OCI-LY1 (cell line): ENCODE measurements at regions not wholly inside any gene's neighbourhood (a gene's known extent, or its start where the extent isn't known, plus 50 kb on each side); places are given as distances from the start of the nearest gene placed in this dataset.
A peak's percentile ranks its signal among the peaks of the same experiment; 100 is the strongest.

Experiments used
- H2AFZ ChIP-seq: fragments of 200-600 bp; sonication (generic), shearing (Covaris generic); 2 replicates; pipeline ENCODE4 v1.6.0; 2014; ENCODE audit warnings: antibody characterized with exemption, mild to moderate bottlenecking, low read length
- H3F3A ChIP-seq: fragments of 200-600 bp; sonication (generic), shearing (Covaris generic); 2 replicates; pipeline ENCODE4 v1.6.0; 2014; ENCODE audit warnings: mild to moderate bottlenecking, antibody characterized with exemption, low read length, moderate library complexity; ENCODE audit not compliant: insufficient read depth
- H3K27ac ChIP-seq: fragments of 200-600 bp; sonication (generic); 2 replicates; pipeline ENCODE4 v1.5.1; 2014; ENCODE audit warnings: low read length, mixed run types, mild to moderate bottlenecking, low read depth; ENCODE audit not compliant: poor library complexity, severe bottlenecking
- H3K27me3 ChIP-seq: fragments of 200-600 bp; sonication (generic); 2 replicates; pipeline ENCODE4 v1.6.0; 2014; ENCODE audit warnings: antibody characterized with exemption, mild to moderate bottlenecking, low read length, moderate library complexity; ENCODE audit not compliant: insufficient read depth
- H3K36me3 ChIP-seq: fragments of 200-600 bp; sonication (generic); 2 replicates; pipeline ENCODE4 v1.6.1; 2014; ENCODE audit warnings: mild to moderate bottlenecking, antibody characterized with exemption, low read length, moderate library complexity, mixed read lengths; ENCODE audit not compliant: insufficient read depth
- H3K4me1 ChIP-seq: fragments of 200-600 bp; sonication (generic); 2 replicates; pipeline ENCODE4 v1.5.1; 2014; ENCODE audit warnings: mild to moderate bottlenecking, low read length, moderate library complexity; ENCODE audit not compliant: insufficient read depth, severe bottlenecking
- H3K4me2 ChIP-seq: fragments of 200-600 bp; sonication (generic), shearing (Covaris generic); 2 replicates; pipeline ENCODE4 v1.6.1; 2014; ENCODE audit warnings: low read length
- H3K4me3 ChIP-seq: fragments of 200-600 bp; sonication (generic); 2 replicates; pipeline ENCODE4 v1.5.1; 2014; ENCODE audit warnings: low read length, low read depth, mild to moderate bottlenecking, mixed read lengths; ENCODE audit not compliant: poor library complexity, severe bottlenecking
- H3K79me2 ChIP-seq: fragments of 200-600 bp; shearing (Covaris generic); 2 replicates; pipeline ENCODE4 v1.6.1; 2016; ENCODE audit warnings: mixed run types, low read length, mixed read lengths; ENCODE audit not compliant: insufficient read depth
- H3K9ac ChIP-seq: fragments of 200-600 bp; sonication (generic), shearing (Covaris generic); 2 replicates; pipeline ENCODE4 v1.6.1; 2014; ENCODE audit warnings: mild to moderate bottlenecking, low read length, mixed read lengths
- H3K9me2 ChIP-seq: fragments of 200-600 bp; sonication (generic), shearing (Covaris generic); 2 replicates; pipeline ENCODE4 v1.6.1; 2014; ENCODE audit warnings: low read depth, mild to moderate bottlenecking, low read length, mixed read lengths
- H3K9me3 ChIP-seq: fragments of 200-600 bp; shearing (Covaris generic); 2 replicates; pipeline ENCODE4 v1.6.1; 2014; ENCODE audit warnings: low read length, mixed read lengths
- H4K20me1 ChIP-seq: fragments of 200-600 bp; sonication (generic), shearing (Covaris generic); 2 replicates; pipeline ENCODE4 v1.6.0; 2016; ENCODE audit warnings: mild to moderate bottlenecking, low read length; ENCODE audit not compliant: insufficient read depth
- EZH2 ChIP-seq: fragments of 200-600 bp; sonication (generic), shearing (Covaris generic); IDR thresholded peaks from 2 replicates; pipeline ENCODE4 v1.8.0; 2017; ENCODE audit warnings: borderline replicate concordance, mixed run types, mild to moderate bottlenecking, antibody characterized with exemption, low read length, moderate library complexity, mixed read lengths
- TF ChIP-seq, protein P1 (sequence below): fragments of 200-600 bp; sonication (generic), shearing (Covaris generic); IDR thresholded peaks from 2 replicates; pipeline ENCODE4 v1.5.1; 2017; ENCODE audit warnings: mild to moderate bottlenecking, antibody characterized with exemption, low read length, moderate library complexity, mixed read lengths

DNA sequence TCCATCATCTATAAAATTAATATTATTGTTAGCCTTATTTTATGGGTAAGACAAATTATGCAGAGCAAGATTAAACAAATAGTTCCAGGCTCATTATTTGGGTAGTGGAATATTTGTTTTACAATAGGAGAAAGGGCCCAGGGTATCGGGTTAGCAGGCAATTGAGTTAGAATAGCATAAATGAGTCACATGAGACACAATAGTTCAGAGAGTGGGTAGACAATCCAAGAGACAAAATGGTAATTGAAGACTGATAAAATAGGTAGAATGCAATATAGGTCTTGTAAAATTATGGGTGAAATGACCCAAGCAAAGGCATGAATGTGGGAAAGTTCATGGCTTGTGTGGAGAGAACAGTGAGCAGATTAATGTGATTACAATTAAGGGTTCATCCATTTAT, 790.9 kb upstream of the GCFC2 start:
- no peaks in the 10 kb centered on the region for H3K9me2 ChIP-seq
- no peaks in the 10 kb centered on the region for H3K36me3 ChIP-seq
- no peak overlapping the region for H3K9ac ChIP-seq
- no peaks in the 10 kb centered on the region for H3K9me3 ChIP-seq
- H2AFZ ChIP-seq, result no peak overlapping the region
- H3K79me2 ChIP-seq, result no peaks in the 10 kb centered on the region
- H3K27me3 ChIP-seq, result no peaks in the 10 kb centered on the region
- no peak overlapping the region for H3K27ac ChIP-seq
- H3K4me1 ChIP-seq, result peaks cover 11% of the 10 kb centered on the region
- TF ChIP-seq, protein P1, sequence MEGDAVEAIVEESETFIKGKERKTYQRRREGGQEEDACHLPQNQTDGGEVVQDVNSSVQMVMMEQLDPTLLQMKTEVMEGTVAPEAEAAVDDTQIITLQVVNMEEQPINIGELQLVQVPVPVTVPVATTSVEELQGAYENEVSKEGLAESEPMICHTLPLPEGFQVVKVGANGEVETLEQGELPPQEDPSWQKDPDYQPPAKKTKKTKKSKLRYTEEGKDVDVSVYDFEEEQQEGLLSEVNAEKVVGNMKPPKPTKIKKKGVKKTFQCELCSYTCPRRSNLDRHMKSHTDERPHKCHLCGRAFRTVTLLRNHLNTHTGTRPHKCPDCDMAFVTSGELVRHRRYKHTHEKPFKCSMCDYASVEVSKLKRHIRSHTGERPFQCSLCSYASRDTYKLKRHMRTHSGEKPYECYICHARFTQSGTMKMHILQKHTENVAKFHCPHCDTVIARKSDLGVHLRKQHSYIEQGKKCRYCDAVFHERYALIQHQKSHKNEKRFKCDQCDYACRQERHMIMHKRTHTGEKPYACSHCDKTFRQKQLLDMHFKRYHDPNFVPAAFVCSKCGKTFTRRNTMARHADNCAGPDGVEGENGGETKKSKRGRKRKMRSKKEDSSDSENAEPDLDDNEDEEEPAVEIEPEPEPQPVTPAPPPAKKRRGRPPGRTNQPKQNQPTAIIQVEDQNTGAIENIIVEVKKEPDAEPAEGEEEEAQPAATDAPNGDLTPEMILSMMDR, result no peak
- TF ChIP-seq EZH2, result no peak
- H3K4me2 ChIP-seq, result no peak overlapping the region
- no peak overlapping the region for H3K4me3 ChIP-seq
- H4K20me1 ChIP-seq, result no peaks in the 10 kb centered on the region
- H3F3A ChIP-seq, result no peaks in the 10 kb centered on the region

DNA sequence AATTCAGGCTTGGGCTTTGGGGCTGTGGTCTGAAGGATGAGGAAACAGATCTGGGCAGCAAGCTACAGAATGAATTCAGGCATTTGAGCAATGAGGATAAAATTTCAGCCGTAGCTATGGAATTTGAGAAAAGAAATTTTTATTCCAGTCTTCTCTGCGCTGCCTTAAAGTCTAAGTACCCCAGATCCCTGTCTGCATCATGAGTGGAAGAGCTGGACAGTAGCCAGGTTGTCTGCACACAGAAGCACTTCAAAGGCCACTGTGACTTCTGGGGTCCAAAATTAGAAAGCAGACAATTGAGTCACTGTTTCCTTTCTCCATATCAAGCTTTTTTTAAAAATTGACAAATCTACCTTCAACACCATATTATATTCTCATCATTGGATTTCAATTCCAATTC, 787.6 kb upstream of the GCFC2 start:
- TF ChIP-seq, protein P1, result no peak
- TF ChIP-seq EZH2, result no peak

DNA sequence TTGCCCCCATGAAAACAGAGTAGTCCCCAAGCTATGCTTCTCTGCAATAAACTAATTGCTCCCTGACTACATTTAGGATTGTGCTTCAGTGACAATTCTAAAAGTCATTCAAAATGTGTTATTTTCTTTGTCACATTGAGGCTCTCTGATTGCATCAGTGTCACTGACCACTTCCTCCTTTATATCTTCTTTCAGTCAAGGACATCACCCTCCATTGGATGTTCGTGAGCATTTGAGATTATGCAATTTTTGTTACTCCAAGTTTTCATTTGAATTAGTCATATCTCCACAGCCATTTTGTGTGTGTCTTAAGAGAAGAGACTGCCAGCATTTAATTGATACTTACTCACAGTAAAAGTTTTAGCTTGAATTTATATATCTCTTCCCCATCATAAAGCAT, 780.8 kb upstream of the GCFC2 start:
- no peak overlapping the region for H3K27ac ChIP-seq
- no peaks in the 10 kb centered on the region for H3F3A ChIP-seq
- H3K27me3 ChIP-seq, result no peaks in the 10 kb centered on the region
- H3K4me2 ChIP-seq, result no peak overlapping the region
- no peaks in the 10 kb centered on the region for H3K4me1 ChIP-seq
- H3K9ac ChIP-seq, result no peak overlapping the region
- H3K79me2 ChIP-seq, result no peaks in the 10 kb centered on the region
- no peak overlapping the region for H2AFZ ChIP-seq
- no peaks in the 10 kb centered on the region for H3K9me3 ChIP-seq
- H3K4me3 ChIP-seq, result no peak overlapping the region
- no peaks in the 10 kb centered on the region for H4K20me1 ChIP-seq
- H3K36me3 ChIP-seq, result no peaks in the 10 kb centered on the region
- no peaks in the 10 kb centered on the region for H3K9me2 ChIP-seq
- TF ChIP-seq EZH2, result no peak
- TF ChIP-seq, protein P1, result no peak

More for the DNA sequence above, 787.6 kb upstream of the GCFC2 start:
- Histone ChIP-seq H4K20me1 (no peaks in the 10 kb centered on the region), H3K4me3 (no peak overlapping the region), H3K27me3 (no peaks in the 10 kb centered on the region), H3K36me3 (no peaks in the 10 kb centered on the region), H3K79me2 (no peaks in the 10 kb centered on the region), H3K9me3 (no peaks in the 10 kb centered on the region), H2AFZ (no peak overlapping the region), H3K4me1 (peaks cover 11% of the 10 kb centered on the region), H3K9me2 (no peaks in the 10 kb centered on the region), H3F3A (no peaks in the 10 kb centered on the region), H3K9ac (no peak overlapping the region), H3K27ac (no peak overlapping the region), H3K4me2 (peak overlapping the region; percentile 7; the same call in 1 of the 2 replicates)
